Fibroblast of villous mesenchyme (primary cell): ENCODE measurements at regions not wholly inside any gene's neighbourhood (a gene's known extent, or its start where the extent isn't known, plus 50 kb on each side); places are given as distances from the start of the nearest gene placed in this dataset.

Source experiments
- DNase-seq: peaks from one replicate; pipeline ENCODE4 v3.0.0-alpha.2; 2010; ENCODE audit warnings: low read depth
- H3K4me3 ChIP-seq: 2 replicates; pipeline ENCODE4 v1.5.1; 2011; ENCODE audit warnings: low read depth, mild to moderate bottlenecking, low read length
- TF ChIP-seq, protein P1 (sequence below): IDR thresholded peaks from 2 replicates; pipeline ENCODE4 v1.5.1; 2012; ENCODE audit warnings: low read depth, mild to moderate bottlenecking, low read length; ENCODE audit not compliant: insufficient read depth

DNA sequence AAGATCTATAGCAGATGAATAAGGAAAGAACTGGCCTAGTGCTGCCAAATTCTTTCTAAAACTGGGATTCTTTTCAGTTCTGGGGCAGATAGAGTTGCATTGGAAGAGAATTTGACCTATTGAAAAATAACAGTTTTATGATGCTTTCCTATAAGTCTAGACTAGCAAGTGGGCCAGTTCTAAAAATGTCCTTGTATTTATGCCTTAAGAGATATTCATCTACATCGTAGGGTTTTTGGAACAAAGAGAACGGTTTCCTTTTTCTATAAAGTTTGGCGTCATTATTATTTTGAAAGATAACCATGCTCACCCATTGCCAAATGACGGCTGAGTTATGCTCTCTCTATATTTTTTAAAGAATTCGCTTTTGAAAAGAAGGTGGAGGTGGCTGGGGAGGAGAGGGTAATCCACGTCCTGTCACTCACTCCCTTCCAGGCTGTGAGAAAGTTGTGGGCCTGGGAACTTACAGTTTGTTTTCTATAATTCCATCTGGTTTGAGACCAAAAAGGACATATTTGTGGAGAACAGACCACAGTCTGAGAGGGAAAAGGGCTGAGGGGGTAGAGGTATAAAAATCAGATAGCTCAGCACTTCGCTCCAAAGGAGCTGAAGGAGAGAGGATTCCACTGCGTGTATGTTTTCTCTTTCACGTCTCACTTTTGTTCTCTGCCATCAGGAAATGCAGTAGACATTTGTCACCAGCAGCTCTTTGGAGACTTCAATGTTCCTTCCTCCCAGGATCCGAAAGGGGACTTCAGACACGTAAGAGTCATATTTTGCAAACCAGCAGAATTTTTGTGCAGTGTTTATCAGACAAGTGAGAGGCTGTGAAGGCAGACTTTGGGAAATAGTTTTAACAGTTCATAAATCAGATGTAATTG, 281.9 kb upstream of the FN1 start:
- TF ChIP-seq, protein P1, sequence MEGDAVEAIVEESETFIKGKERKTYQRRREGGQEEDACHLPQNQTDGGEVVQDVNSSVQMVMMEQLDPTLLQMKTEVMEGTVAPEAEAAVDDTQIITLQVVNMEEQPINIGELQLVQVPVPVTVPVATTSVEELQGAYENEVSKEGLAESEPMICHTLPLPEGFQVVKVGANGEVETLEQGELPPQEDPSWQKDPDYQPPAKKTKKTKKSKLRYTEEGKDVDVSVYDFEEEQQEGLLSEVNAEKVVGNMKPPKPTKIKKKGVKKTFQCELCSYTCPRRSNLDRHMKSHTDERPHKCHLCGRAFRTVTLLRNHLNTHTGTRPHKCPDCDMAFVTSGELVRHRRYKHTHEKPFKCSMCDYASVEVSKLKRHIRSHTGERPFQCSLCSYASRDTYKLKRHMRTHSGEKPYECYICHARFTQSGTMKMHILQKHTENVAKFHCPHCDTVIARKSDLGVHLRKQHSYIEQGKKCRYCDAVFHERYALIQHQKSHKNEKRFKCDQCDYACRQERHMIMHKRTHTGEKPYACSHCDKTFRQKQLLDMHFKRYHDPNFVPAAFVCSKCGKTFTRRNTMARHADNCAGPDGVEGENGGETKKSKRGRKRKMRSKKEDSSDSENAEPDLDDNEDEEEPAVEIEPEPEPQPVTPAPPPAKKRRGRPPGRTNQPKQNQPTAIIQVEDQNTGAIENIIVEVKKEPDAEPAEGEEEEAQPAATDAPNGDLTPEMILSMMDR = no peak
- peak; percentile 66 for DNase-seq
- peak overlapping the region; percentile 0 for H3K4me3 ChIP-seq

- no peak overlapping the region for H3K4me3 ChIP-seq
- TF ChIP-seq, protein P1 = no peak
- DNase-seq = no peak
These were observed 281.1 kb upstream of the FN1 start for GRCh38 chr2:215716956-215717355.

- TF ChIP-seq, protein P1 = no peak
- DNase-seq = peak; percentile 96
These were observed 277.3 kb upstream of the FN1 start for GRCh38 chr2:215712871-215713790.

DNA sequence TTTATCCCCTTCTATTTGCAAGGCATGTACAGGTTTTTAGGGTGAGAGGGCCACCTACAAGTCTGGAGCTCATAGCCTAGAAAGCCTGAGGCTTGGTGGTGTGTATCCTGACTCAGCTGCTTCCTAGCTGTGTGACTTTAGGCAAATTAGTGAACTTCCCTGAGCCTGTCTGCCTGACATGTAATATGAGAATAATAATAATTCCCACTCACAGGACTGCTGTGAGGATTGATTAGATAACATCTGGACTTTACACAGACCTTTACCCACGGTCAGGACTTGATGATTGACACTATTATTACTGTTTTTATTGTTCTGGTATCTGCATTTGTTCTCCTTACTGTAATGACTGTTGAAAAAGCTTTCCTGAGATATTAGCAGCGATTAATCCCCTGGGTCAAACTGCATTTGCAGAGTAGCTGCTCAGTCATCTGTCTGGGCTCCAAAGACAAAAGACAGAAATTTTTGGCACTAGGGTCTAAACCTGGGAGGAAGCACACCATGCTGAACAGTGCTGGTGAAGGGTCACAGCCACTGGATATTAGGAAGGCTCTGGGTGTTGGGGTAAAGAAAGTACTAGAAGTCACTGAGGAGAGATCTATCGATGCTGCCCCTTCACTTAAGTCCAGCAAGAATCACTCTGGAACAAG, 276.5 kb upstream of the FN1 start:
- DNase-seq = peak; percentile 79
- no peak overlapping the region for H3K4me3 ChIP-seq
- TF ChIP-seq, protein P1 = no peak

More at GRCh38 chr2:215712871-215713790, 277.3 kb upstream of the FN1 start:
- no peak overlapping the region for H3K4me3 ChIP-seq

DNA sequence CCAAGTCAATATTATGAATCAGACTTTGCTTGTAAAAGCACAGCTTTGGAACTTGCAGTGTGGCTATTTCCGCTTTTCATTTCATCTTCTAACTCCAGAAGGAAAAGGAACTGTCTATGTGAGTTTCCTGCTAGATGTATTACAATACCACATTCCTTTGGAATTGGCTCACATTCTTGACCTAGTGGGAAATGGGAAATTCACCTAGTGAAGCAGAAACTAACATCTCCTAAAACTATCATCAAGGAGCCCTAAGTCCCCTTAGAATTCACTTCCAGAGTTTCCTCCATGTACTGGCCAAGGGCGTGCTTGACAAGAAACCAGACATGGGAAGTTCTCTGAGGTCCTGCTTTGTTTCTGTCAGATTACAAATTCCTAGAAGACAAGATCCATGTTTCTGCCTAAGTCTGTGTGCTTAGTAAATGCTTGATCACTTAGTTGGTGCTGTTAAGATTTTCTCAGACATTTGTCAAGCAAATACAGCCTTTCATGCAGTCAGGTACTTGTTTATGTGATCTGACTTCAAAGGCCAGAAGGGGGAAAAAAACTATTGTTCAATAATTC, 275.7 kb upstream of the FN1 start:
- TF ChIP-seq, protein P1 = no peak
- peak; percentile 67 for DNase-seq
- H3K4me3 ChIP-seq = no peak overlapping the region

- TF ChIP-seq, protein P1 = no peak
- no peak overlapping the region for H3K4me3 ChIP-seq
- peak; percentile 68 for DNase-seq
These were observed 271.7 kb upstream of the FN1 start for GRCh38 chr2:215707608-215708007.
